ENCODE measurements at regions not wholly inside any gene's neighbourhood (a gene's known extent, or its start where the extent isn't known, plus 50 kb on each side); places are given as distances from the start of the nearest gene placed in this dataset.

DNA sequence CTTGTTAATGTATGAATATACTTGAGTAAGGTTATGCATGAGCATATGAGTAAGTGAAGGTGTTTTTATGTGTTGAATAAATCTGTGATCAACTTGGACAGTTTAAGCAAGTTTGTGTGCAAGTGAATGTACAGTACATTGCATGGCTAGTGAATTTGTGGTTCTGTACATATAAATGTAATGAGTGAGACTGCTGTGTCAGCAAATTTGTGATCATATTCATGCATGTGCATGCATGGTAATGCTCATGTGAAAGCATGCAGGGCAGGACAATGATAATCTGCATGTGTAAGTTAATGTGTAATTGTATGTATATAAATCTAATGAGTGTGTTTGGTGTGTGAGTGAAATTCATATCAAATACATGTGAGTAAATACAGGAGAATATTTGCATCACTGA is 188.5 kb downstream of the PWWP3B start:
- TF ChIP-seq, protein P1, sequence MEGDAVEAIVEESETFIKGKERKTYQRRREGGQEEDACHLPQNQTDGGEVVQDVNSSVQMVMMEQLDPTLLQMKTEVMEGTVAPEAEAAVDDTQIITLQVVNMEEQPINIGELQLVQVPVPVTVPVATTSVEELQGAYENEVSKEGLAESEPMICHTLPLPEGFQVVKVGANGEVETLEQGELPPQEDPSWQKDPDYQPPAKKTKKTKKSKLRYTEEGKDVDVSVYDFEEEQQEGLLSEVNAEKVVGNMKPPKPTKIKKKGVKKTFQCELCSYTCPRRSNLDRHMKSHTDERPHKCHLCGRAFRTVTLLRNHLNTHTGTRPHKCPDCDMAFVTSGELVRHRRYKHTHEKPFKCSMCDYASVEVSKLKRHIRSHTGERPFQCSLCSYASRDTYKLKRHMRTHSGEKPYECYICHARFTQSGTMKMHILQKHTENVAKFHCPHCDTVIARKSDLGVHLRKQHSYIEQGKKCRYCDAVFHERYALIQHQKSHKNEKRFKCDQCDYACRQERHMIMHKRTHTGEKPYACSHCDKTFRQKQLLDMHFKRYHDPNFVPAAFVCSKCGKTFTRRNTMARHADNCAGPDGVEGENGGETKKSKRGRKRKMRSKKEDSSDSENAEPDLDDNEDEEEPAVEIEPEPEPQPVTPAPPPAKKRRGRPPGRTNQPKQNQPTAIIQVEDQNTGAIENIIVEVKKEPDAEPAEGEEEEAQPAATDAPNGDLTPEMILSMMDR (IDR thresholded peaks at IDR 0.05): no peak
- TF ChIP-seq, protein P2, sequence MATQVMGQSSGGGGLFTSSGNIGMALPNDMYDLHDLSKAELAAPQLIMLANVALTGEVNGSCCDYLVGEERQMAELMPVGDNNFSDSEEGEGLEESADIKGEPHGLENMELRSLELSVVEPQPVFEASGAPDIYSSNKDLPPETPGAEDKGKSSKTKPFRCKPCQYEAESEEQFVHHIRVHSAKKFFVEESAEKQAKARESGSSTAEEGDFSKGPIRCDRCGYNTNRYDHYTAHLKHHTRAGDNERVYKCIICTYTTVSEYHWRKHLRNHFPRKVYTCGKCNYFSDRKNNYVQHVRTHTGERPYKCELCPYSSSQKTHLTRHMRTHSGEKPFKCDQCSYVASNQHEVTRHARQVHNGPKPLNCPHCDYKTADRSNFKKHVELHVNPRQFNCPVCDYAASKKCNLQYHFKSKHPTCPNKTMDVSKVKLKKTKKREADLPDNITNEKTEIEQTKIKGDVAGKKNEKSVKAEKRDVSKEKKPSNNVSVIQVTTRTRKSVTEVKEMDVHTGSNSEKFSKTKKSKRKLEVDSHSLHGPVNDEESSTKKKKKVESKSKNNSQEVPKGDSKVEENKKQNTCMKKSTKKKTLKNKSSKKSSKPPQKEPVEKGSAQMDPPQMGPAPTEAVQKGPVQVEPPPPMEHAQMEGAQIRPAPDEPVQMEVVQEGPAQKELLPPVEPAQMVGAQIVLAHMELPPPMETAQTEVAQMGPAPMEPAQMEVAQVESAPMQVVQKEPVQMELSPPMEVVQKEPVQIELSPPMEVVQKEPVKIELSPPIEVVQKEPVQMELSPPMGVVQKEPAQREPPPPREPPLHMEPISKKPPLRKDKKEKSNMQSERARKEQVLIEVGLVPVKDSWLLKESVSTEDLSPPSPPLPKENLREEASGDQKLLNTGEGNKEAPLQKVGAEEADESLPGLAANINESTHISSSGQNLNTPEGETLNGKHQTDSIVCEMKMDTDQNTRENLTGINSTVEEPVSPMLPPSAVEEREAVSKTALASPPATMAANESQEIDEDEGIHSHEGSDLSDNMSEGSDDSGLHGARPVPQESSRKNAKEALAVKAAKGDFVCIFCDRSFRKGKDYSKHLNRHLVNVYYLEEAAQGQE (IDR thresholded peaks at IDR 0.05; ENCODE audit: insufficient read depth in 1 of 2, low read depth in 2 of 2, low read length in 1 of 2): no peak
